WI38 (cell line): ENCODE measurements at regions not wholly inside any gene's neighbourhood (a gene's known extent, or its start where the extent isn't known, plus 50 kb on each side); places are given as distances from the start of the nearest gene placed in this dataset.

Experiments
- H3K4me3 ChIP-seq: 2 replicates; pipeline ENCODE4 v1.5.1; 2011; ENCODE audit warnings: low read depth, mild to moderate bottlenecking, control low read depth, low read length
- TF ChIP-seq, protein P1 (sequence below): IDR thresholded peaks from 2 replicates; pipeline ENCODE4 v1.5.1; 2012; ENCODE audit warnings: low read depth, mild to moderate bottlenecking, control low read depth, low read length

DNA sequence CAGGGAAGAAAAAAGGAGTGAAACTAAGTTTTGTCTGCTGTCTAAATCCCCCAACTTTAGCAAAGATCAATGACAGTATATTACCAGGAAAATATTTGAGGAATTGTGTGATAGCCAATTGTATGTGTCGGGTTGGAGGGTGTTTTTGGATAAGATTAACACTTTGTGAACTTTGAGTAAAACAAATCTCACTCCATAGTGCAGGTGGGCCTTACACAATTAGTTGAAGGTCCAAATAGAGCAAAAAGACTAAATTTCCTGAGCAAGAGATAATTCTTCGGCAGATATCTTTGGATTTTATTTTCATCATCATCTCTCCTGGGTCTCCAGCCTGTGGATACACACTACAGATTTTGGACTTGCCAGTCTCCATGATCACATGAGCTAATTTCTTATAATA, 152.8 kb upstream of the CWC22 start:
- TF ChIP-seq, protein P1, sequence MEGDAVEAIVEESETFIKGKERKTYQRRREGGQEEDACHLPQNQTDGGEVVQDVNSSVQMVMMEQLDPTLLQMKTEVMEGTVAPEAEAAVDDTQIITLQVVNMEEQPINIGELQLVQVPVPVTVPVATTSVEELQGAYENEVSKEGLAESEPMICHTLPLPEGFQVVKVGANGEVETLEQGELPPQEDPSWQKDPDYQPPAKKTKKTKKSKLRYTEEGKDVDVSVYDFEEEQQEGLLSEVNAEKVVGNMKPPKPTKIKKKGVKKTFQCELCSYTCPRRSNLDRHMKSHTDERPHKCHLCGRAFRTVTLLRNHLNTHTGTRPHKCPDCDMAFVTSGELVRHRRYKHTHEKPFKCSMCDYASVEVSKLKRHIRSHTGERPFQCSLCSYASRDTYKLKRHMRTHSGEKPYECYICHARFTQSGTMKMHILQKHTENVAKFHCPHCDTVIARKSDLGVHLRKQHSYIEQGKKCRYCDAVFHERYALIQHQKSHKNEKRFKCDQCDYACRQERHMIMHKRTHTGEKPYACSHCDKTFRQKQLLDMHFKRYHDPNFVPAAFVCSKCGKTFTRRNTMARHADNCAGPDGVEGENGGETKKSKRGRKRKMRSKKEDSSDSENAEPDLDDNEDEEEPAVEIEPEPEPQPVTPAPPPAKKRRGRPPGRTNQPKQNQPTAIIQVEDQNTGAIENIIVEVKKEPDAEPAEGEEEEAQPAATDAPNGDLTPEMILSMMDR = no peak
- no peak overlapping the region for H3K4me3 ChIP-seq

DNA sequence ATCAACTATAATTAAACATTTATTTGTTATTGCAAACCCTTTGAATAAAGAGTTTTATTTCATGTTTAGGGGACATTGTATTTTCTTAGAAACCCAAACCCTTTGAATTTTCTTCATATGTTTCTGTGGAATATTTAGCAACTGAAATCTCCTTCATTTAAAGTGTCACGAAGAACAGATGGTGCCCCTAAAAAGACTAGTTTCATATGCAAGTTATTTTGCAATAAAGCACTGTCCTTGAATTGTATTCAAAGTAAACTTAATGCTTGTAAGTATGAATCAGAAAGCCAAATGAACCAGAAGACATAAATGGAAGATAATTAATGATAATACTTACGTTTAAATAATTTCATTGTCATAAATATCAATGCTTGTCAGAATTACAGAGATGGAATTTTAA, 151.9 kb upstream of the CWC22 start:
- TF ChIP-seq, protein P1 = no peak

DNA sequence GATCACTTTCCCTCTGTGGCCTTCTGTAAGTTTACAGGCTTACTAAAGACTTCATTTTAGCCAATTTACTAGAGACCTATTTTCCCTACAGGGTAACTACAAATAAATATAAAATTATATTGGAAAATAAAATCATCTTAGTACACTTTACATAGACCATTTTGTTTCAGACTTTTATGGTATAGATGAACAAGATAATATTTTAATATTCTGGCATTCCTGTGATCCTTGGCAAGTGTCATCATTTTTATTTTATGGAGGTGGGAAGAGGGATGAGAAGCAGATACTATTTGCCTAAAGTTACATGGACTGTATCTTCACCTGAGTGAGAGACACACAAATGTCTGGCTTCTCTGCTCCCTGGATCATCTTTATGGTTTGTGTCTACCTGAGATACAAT, 149.6 kb upstream of the CWC22 start:
- H3K4me3 ChIP-seq = no peak overlapping the region
- TF ChIP-seq, protein P1 = no peak

More for the DNA sequence above, 151.9 kb upstream of the CWC22 start:
- no peak overlapping the region for H3K4me3 ChIP-seq

DNA sequence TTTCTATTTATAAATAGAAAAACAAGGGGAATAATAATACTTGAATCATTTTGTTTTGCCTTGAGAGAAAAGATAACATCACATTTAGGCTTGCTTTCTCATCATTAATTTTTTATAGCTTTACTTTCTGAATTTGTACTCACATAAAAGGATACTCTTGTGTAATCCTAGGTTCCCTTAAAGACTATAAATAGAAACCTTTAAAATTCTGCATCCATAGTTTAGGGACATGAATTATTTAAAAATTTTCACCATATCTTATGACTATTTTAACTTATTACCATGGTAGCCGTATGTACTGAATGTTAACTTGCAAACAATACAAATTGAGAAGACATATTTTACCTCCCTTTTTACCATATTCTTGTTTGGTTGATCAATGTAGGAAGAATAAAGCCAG, 143.5 kb upstream of the CWC22 start:
- no peak overlapping the region for H3K4me3 ChIP-seq
- TF ChIP-seq, protein P1 = no peak

DNA sequence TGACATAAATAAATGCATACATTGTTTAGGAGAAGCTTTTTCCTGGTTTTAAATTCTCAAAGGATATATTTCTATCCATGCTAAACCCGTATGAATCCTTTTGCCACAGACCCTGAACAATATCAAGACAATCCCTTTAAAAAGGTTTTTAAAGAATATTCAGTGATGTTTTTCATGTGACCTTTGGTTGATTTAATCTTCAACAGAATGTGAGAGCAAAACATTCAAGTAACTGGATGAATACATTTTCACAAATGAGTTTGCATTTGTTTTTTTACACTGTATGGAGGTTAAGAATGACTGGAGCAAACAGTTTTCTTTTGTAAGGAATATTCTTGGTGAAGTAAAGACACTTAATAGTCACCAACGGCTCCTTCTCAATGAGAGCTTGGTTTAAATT, 139.4 kb upstream of the CWC22 start:
- H3K4me3 ChIP-seq = no peak overlapping the region

DNA sequence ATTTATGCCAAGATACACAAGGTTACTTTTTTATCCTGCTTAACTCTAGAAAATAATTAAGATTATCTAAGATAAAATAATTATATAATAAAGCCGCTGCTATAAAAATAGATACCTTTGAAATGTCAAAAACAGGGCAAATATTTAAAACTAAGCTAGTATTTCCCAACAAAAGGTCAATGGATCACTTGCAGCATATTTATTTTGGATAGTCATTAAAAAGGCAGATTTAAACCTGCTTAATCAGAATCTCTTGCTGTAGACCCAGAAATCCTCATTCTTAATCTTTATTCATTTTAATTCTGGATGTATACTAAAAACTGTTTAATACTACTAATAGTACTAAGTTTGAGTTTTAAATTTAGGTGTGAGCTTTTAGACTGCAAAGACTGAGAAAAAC, 139.0 kb upstream of the CWC22 start:
- TF ChIP-seq, protein P1 = no peak
- H3K4me3 ChIP-seq = no peak overlapping the region

More for the DNA sequence above, 139.4 kb upstream of the CWC22 start:
- TF ChIP-seq, protein P1 = no peak

DNA sequence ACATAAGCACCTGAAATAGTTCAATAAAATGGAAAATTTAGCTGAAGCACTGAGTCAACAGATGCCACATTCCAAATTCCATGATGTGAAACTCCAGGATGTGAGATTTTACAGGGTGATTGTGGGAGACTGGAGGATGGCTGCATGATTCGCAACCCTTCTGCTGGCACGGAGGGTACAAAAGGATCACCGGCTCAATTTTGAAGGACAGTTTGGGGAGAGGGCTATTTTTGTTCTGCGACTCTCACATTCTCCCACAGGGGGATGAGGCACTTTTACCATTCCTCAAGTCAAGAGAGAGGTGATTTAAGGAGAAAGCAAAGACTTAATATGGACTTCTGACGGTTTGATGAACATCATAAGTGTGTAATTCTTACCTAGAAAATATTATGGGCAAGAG, 138.1 kb upstream of the CWC22 start:
- TF ChIP-seq, protein P1 = no peak
- H3K4me3 ChIP-seq = no peak overlapping the region
